HCT116 (cell line): ENCODE measurements at regions not wholly inside any gene's neighbourhood (a gene's known extent, or its start where the extent isn't known, plus 50 kb on each side); places are given as distances from the start of the nearest gene placed in this dataset.

Experiments
- ATAC-seq: fragments of 200-7000 bp; cut with Tn5 transposase; 2 replicates; pipeline ENCODE4 v1.9.1; 2020; ENCODE audit warnings: mild to moderate bottlenecking, moderate library complexity
- BruUV-seq: library from RNA; stranded (reverse); fragments of 400-500 nt; replicated peaks from 2 replicates; lab custom pipeline; 2021; lab: Mats Ljungman, UMichigan
- CTCF ChIA-PET: fragments of 300-600 bp; sonication (Branson Sonifier 250); formaldehyde crosslinking; loops from one replicate; lab custom pipeline; 2021; ENCODE audit warnings: antibody characterized with exemption; lab: Charles Lee
- POLR2A ChIA-PET: fragments of 300-600, 350-600 bp; sonication (Branson Sonifier 250); formaldehyde crosslinking; loops from one replicate; lab custom pipeline; 2021; ENCODE audit warnings: antibody characterized with exemption; lab: Charles Lee
- RAD21 ChIA-PET, 2 experiments: fragments of 300-600 bp; sonication (Branson Sonifier 250); formaldehyde crosslinking; loops; one replicate each; lab custom pipeline; 2023; ENCODE audit warnings: low total read pairs in 2 of 2; ENCODE audit not compliant: uncharacterized antibody in 2 of 2, unreplicated experiment in 2 of 2, low non-redundant PET in 1 of 2; lab: Charles Lee
- DNase-seq: peaks from one replicate; pipeline ENCODE4 v3.0.0-alpha.2; 2010; ENCODE audit warnings: low read depth, low spot score
- H2AFZ ChIP-seq: fragments of 200-600 bp; shearing (Covaris generic), sonication (generic); 2 replicates; pipeline ENCODE4 v1.6.1; 2017; ENCODE audit warnings: low read depth, mixed run types, mixed read lengths, antibody characterized with exemption, low read length; ENCODE audit not compliant: poor library complexity, severe bottlenecking
- H3K27ac ChIP-seq: 2 replicates; pipeline ENCODE4 v1.5.1; 2012; ENCODE audit warnings: low read depth, low read length
- H3K27me3 ChIP-seq: fragments of 200-600 bp; sonication (generic); 2 replicates; pipeline ENCODE4 v1.6.1; 2016; ENCODE audit warnings: mixed run types, low read length, mixed read lengths; ENCODE audit not compliant: insufficient read depth
- H3K36me3 ChIP-seq, 2 experiments: fragments of 200-500 bp in 1 of 2; fragments of 200-600 bp in 1 of 2; sonication (Bioruptor generic) in 1 of 2; sonication (generic) in 1 of 2; 2 replicates each; pipeline versions ENCODE4 v1.5.1 to v1.6.1; 2014 to 2016; ENCODE audit warnings: low read length in 2 of 2, inconsistent platforms in 1 of 2, mixed read lengths in 1 of 2, mixed run types in 1 of 2; ENCODE audit not compliant: insufficient read depth in 2 of 2, control insufficient read depth in 1 of 2
- H3K4me1 ChIP-seq, 2 experiments: fragments of 200-600 bp in 1 of 2; sonication (generic) in 1 of 2; 2 replicates each; pipeline versions ENCODE4 v1.5.1 to v1.6.1; 2012 to 2017; ENCODE audit warnings: low read length in 2 of 2, inconsistent platforms in 1 of 2, mild to moderate bottlenecking in 1 of 2, mixed read lengths in 1 of 2, mixed run types in 1 of 2, moderate library complexity in 1 of 2; ENCODE audit not compliant: insufficient read depth in 2 of 2, control insufficient read depth in 1 of 2
- H3K4me2 ChIP-seq: fragments of 200-600 bp; sonication (generic); 2 replicates; pipeline ENCODE4 v1.6.1; 2017; ENCODE audit warnings: mixed run types, low read length, mixed read lengths
- H3K4me3 ChIP-seq, 2 experiments: fragments of 200-600 bp in 1 of 2; sonication (generic) in 1 of 2; replicated peaks in 1 of 2; 2 replicates each; pipeline ENCODE4 v1.5.1; 2011 to 2016; ENCODE audit warnings: low read length in 2 of 2, control low read depth in 1 of 2, low read depth in 1 of 2, mild to moderate bottlenecking in 1 of 2, mixed read lengths in 1 of 2, mixed run types in 1 of 2
- H3K79me2 ChIP-seq: fragments of 200-600 bp; sonication (generic); 2 replicates; pipeline ENCODE4 v1.6.1; 2017; ENCODE audit warnings: mild to moderate bottlenecking, mixed run types, low read length, moderate library complexity, mixed read lengths; ENCODE audit not compliant: insufficient read depth
- H3K9ac ChIP-seq: fragments of 200-600 bp; sonication (generic); 2 replicates; pipeline ENCODE4 v1.6.1; 2016; ENCODE audit warnings: low read length, mixed read lengths
- H3K9me2 ChIP-seq: fragments of 200-600 bp; sonication (generic), shearing (Covaris generic); 2 replicates; pipeline ENCODE4 v1.6.1; 2017; ENCODE audit warnings: mixed run types, mild to moderate bottlenecking, moderate library complexity; ENCODE audit not compliant: insufficient read depth
- H3K9me3 ChIP-seq, 2 experiments: fragments of 200-500 bp in 1 of 2; fragments of 200-600 bp in 1 of 2; sonication (Bioruptor generic) in 1 of 2; sonication (generic) in 1 of 2; 2 replicates each; pipeline ENCODE4 v1.6.1; 2014 to 2017; ENCODE audit warnings: low read length in 2 of 2, mixed read lengths in 2 of 2, inconsistent platforms in 1 of 2, low read depth in 1 of 2, mild to moderate bottlenecking in 1 of 2, mixed run types in 1 of 2, moderate library complexity in 1 of 2; ENCODE audit not compliant: control insufficient read depth in 1 of 2, insufficient read depth in 1 of 2
- H4K20me1 ChIP-seq: fragments of 200-600 bp; sonication (generic), shearing (Covaris generic); 2 replicates; pipeline ENCODE4 v1.6.1; 2017; ENCODE audit warnings: mixed run types, mild to moderate bottlenecking, moderate library complexity; ENCODE audit not compliant: insufficient read depth
- CEBPB ChIP-seq: IDR thresholded peaks from 2 replicates; pipeline ENCODE4 v1.6.1; 2012; ENCODE audit warnings: low read depth
- EZH2 ChIP-seq: fragments of 200-600 bp; sonication (generic); IDR thresholded peaks from 2 replicates; pipeline ENCODE4 v1.6.1; 2017; ENCODE audit warnings: antibody characterized with exemption, mixed run types
- EZH2phosphoT487 ChIP-seq: fragments of 200-600 bp; IDR thresholded peaks from 2 replicates; pipeline ENCODE4 v1.6.1; 2018; ENCODE audit warnings: antibody characterized with exemption, borderline replicate concordance
- FOSL1 ChIP-seq: IDR thresholded peaks from 2 replicates; pipeline ENCODE4 v1.6.1; 2012; ENCODE audit warnings: low read depth
- POLR2A ChIP-seq: IDR thresholded peaks from 2 replicates; pipeline ENCODE4 v1.7.0; 2011; ENCODE audit warnings: borderline replicate concordance; ENCODE audit not compliant: insufficient read depth, insufficient read length; ENCODE audit errors: extremely low read depth
- RAD21 ChIP-seq: IDR thresholded peaks from 2 replicates; pipeline ENCODE4 v1.6.1; 2012; ENCODE audit warnings: low read depth, mild to moderate bottlenecking
- SIN3A ChIP-seq: IDR thresholded peaks from 2 replicates; pipeline ENCODE4 v1.6.1; 2012; ENCODE audit warnings: low read depth
- SP1 ChIP-seq: IDR thresholded peaks from 2 replicates; pipeline ENCODE4 v1.6.1; 2012; ENCODE audit warnings: low read depth
- SRF ChIP-seq: IDR thresholded peaks from 2 replicates; pipeline ENCODE4 v1.6.1; 2012; ENCODE audit warnings: low read depth
- TCF7L2 ChIP-seq: IDR thresholded peaks from 2 replicates; pipeline ENCODE4 v1.7.0; 2011; ENCODE audit warnings: borderline replicate concordance, inconsistent platforms; ENCODE audit not compliant: insufficient read depth, insufficient read length; ENCODE audit errors: extremely low read depth
- YY1 ChIP-seq: IDR thresholded peaks from 2 replicates; pipeline ENCODE4 v1.6.1; 2011; ENCODE audit warnings: low read length, low read depth, moderate library complexity, mild to moderate bottlenecking; ENCODE audit not compliant: insufficient replicate concordance; ENCODE audit errors: extremely low read depth
- ZFX ChIP-seq: fragments of 450-650 bp; IDR thresholded peaks from 2 replicates; pipeline ENCODE4 v1.6.1; 2017
- ZNF274 ChIP-seq: fragments of 200-500 bp; sonication (Bioruptor generic); IDR thresholded peaks from 2 replicates; pipeline ENCODE4 v1.6.1; 2014; ENCODE audit warnings: mild to moderate bottlenecking, low read depth, low read length, inconsistent platforms
- intact Hi-C: fragments of 100-400 bp; cut with micrococcal nuclease; formaldehyde crosslinking; loops from 2 replicates; pipeline ENCODE4 v1.10.0; 2022
- TF ChIP-seq, protein P1 (sequence below): IDR thresholded peaks from 2 replicates; pipeline ENCODE4 v1.6.1; 2012; ENCODE audit warnings: low read depth
- TF ChIP-seq, protein P2 (sequence below): IDR thresholded peaks from 2 replicates; pipeline ENCODE4 v1.6.1; 2012
- TF ChIP-seq, protein P3 (sequence below), 3 experiments: fragments of 200-600 bp in 1 of 3; sonication (generic) in 1 of 3; IDR thresholded peaks in 2 of 3; conservative IDR thresholded peaks in 1 of 3; 2 replicates each; pipeline ENCODE4 v1.5.1; 2012 to 2017; ENCODE audit warnings: low read depth in 2 of 3, low read length in 2 of 3, antibody characterized with exemption in 1 of 3, borderline replicate concordance in 1 of 3, control low read depth in 1 of 3, mild to moderate bottlenecking in 1 of 3, mixed read lengths in 1 of 3, mixed run types in 1 of 3, moderate library complexity in 1 of 3; ENCODE audit not compliant: insufficient read depth in 1 of 3

DNA sequence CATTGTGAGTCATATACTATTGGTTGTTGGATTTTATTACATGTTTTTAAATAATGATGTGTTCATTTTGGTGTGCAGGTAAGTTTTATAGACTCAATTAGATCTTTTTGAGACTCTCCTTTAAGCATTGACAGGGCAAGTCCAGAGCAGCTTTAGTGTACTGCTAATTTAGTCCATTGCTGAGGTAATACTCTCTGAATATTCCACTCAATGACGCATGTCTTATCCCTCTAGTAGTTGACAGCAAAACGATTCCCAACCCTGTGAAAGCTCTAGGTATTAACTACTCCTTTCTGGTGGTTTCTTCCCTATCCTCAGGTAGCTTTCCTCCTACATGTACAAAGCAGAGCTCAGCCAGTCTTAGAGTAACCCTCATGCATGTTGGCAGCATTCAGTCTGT, 373.5 kb upstream of the MAP3K7 start:
- H3K9ac ChIP-seq = no peak overlapping the region
- no TSS peak for BruUV-seq
- no peak overlapping the region for H3K4me2 ChIP-seq
- RAD21 ChIA-PET = no interaction called here
- no peak overlapping the region for H3K27ac ChIP-seq
- ATAC-seq (no peak), DNase-seq (no peak)
- TF ChIP-seq, protein P1, sequence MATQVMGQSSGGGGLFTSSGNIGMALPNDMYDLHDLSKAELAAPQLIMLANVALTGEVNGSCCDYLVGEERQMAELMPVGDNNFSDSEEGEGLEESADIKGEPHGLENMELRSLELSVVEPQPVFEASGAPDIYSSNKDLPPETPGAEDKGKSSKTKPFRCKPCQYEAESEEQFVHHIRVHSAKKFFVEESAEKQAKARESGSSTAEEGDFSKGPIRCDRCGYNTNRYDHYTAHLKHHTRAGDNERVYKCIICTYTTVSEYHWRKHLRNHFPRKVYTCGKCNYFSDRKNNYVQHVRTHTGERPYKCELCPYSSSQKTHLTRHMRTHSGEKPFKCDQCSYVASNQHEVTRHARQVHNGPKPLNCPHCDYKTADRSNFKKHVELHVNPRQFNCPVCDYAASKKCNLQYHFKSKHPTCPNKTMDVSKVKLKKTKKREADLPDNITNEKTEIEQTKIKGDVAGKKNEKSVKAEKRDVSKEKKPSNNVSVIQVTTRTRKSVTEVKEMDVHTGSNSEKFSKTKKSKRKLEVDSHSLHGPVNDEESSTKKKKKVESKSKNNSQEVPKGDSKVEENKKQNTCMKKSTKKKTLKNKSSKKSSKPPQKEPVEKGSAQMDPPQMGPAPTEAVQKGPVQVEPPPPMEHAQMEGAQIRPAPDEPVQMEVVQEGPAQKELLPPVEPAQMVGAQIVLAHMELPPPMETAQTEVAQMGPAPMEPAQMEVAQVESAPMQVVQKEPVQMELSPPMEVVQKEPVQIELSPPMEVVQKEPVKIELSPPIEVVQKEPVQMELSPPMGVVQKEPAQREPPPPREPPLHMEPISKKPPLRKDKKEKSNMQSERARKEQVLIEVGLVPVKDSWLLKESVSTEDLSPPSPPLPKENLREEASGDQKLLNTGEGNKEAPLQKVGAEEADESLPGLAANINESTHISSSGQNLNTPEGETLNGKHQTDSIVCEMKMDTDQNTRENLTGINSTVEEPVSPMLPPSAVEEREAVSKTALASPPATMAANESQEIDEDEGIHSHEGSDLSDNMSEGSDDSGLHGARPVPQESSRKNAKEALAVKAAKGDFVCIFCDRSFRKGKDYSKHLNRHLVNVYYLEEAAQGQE = no peak
- H2AFZ ChIP-seq = no peak overlapping the region
- H3K9me2 ChIP-seq = no peaks in the 10 kb centered on the region
- CTCF ChIA-PET = no interaction called here
- no peaks in the 10 kb centered on the region for H3K4me1 ChIP-seq
- intact Hi-C loops = no loop called here
- POLR2A ChIA-PET = no interaction called here
- H3K4me3 ChIP-seq = no peak overlapping the region
- no peaks in the 10 kb centered on the region for H3K36me3 ChIP-seq
- H4K20me1 ChIP-seq = no peaks in the 10 kb centered on the region
- H3K9me3 ChIP-seq = no peaks in the 10 kb centered on the region
- H3K27me3 ChIP-seq = no peaks in the 10 kb centered on the region
- no peaks in the 10 kb centered on the region for H3K79me2 ChIP-seq

DNA sequence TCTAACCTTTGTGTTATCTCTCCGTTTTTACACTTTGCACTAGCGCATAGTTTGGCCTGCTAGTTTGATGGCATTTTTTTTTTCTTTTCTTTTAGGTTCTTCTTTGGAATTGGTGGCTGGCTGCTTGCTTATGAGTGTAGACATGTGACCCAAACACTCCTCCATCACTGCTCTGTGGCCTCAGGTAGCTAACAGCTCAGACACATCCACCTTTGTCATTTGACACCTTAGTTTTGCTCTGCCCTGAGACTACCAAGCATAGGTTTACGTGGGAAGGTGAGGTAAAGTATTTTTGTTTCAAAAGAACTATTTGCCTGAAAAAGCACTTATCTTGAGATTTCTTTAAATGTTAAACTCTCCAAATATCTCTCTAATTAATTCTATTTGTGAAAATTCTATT, 368.4 kb upstream of the MAP3K7 start:
- DNase-seq (no peak), ATAC-seq (no peak)
- intact Hi-C loops = no loop called here
- POLR2A ChIA-PET = no interaction called here
- Histone ChIP-seq H4K20me1 (no peaks in the 10 kb centered on the region), H3K27me3 (no peaks in the 10 kb centered on the region), H3K9ac (no peak overlapping the region), H3K4me2 (no peak overlapping the region), H3K27ac (no peak overlapping the region), H3K4me1 (no peaks in the 10 kb centered on the region), H3K9me2 (no peaks in the 10 kb centered on the region), H2AFZ (no peak overlapping the region), H3K4me3 (no peak overlapping the region), H3K36me3 (no peaks in the 10 kb centered on the region), H3K79me2 (no peaks in the 10 kb centered on the region), H3K9me3 (no peaks in the 10 kb centered on the region)
- CTCF ChIA-PET = no interaction called here
- TF ChIP-seq SP1 = no peak
- TF ChIP-seq ZFX = no peak
- no peak for TF ChIP-seq RAD21
- no peak for TF ChIP-seq FOSL1
- TF ChIP-seq POLR2A = no peak
- no peak for TF ChIP-seq TCF7L2
- TF ChIP-seq ZNF274 = no peak
- no peak for TF ChIP-seq EZH2phosphoT487
- TF ChIP-seq, protein P2, sequence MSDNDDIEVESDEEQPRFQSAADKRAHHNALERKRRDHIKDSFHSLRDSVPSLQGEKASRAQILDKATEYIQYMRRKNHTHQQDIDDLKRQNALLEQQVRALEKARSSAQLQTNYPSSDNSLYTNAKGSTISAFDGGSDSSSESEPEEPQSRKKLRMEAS = no peak
- TF ChIP-seq YY1 = no peak
- TF ChIP-seq SIN3A = no peak
- TF ChIP-seq, protein P3, sequence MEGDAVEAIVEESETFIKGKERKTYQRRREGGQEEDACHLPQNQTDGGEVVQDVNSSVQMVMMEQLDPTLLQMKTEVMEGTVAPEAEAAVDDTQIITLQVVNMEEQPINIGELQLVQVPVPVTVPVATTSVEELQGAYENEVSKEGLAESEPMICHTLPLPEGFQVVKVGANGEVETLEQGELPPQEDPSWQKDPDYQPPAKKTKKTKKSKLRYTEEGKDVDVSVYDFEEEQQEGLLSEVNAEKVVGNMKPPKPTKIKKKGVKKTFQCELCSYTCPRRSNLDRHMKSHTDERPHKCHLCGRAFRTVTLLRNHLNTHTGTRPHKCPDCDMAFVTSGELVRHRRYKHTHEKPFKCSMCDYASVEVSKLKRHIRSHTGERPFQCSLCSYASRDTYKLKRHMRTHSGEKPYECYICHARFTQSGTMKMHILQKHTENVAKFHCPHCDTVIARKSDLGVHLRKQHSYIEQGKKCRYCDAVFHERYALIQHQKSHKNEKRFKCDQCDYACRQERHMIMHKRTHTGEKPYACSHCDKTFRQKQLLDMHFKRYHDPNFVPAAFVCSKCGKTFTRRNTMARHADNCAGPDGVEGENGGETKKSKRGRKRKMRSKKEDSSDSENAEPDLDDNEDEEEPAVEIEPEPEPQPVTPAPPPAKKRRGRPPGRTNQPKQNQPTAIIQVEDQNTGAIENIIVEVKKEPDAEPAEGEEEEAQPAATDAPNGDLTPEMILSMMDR (IDR thresholded peaks at IDR 0.05 in 2 of 3, conservative IDR thresholded peaks at IDR 0.05 in 1 of 3; ENCODE audit: borderline replicate concordance in 1 of 3, insufficient read depth in 1 of 3, low read depth in 2 of 3, low read length in 2 of 3) = no peak
- TF ChIP-seq SRF = no peak
- TF ChIP-seq CEBPB = no peak
- TF ChIP-seq EZH2 = no peak
- no TSS peak for BruUV-seq
- RAD21 ChIA-PET = no interaction called here
